Liver (tissue), 7 donors: ENCODE measurements at regions not wholly inside any gene's neighbourhood (a gene's known extent, or its start where the extent isn't known, plus 50 kb on each side); places are given as distances from the start of the nearest gene placed in this dataset.

ENCODE experiments used
- DNase-seq: peaks from one replicate; pipeline ENCODE4 v3.0.0-alpha.2; 2017; ENCODE audit warnings: low spot score
- H3K27ac ChIP-seq, 2 donors: one replicate each; pipeline ENCODE4 v1.7.0; 2013; ENCODE audit warnings: inconsistent platforms in 2 of 2, low read length in 2 of 2, control low read depth in 1 of 2, low read depth in 1 of 2, mild to moderate bottlenecking in 1 of 2
- H3K27me3 ChIP-seq, 4 donors: one replicate each; pipeline versions ENCODE4 v1.6.1 to v1.7.0; 2013; ENCODE audit warnings: low read length in 3 of 4, inconsistent platforms in 1 of 4, mild to moderate bottlenecking in 1 of 4, moderate library complexity in 1 of 4; ENCODE audit not compliant: control insufficient read depth in 4 of 4, insufficient read depth in 4 of 4
- H3K36me3 ChIP-seq, 4 donors: one replicate each; pipeline versions ENCODE4 v1.6.1 to v1.7.0; 2013; ENCODE audit warnings: low read length in 3 of 4, mild to moderate bottlenecking in 3 of 4, low read depth in 1 of 4, moderate library complexity in 1 of 4; ENCODE audit not compliant: control insufficient read depth in 4 of 4, insufficient read depth in 3 of 4
- H3K4me1 ChIP-seq, 4 donors: one replicate each; pipeline versions ENCODE4 v1.6.1 to v1.7.0; 2013; ENCODE audit warnings: low read length in 3 of 4, mild to moderate bottlenecking in 3 of 4, moderate library complexity in 1 of 4; ENCODE audit not compliant: control insufficient read depth in 4 of 4, insufficient read depth in 4 of 4
- H3K4me3 ChIP-seq, 3 donors: one replicate each; pipeline versions ENCODE4 v1.6.1 to v1.7.0; 2013; ENCODE audit warnings: low read length in 3 of 3, control low read depth in 1 of 3, low read depth in 1 of 3, mild to moderate bottlenecking in 1 of 3
- H3K9ac ChIP-seq, 2 donors: one replicate each; pipeline ENCODE4 v1.7.0; 2013; ENCODE audit warnings: low read length in 2 of 2, mild to moderate bottlenecking in 2 of 2, moderate library complexity in 2 of 2, control low read depth in 1 of 2, low read depth in 1 of 2
- H3K9me3 ChIP-seq, 4 donors: one replicate each; pipeline versions ENCODE4 v1.6.1 to v1.7.0; 2013; ENCODE audit warnings: low read length in 3 of 4; ENCODE audit not compliant: control insufficient read depth in 4 of 4
- ATF3 ChIP-seq: IDR thresholded peaks from 2 replicates; pipeline ENCODE4 v1.6.1; 2016; ENCODE audit warnings: antibody characterized with exemption
- EGR1 ChIP-seq, 2 donors: IDR thresholded peaks; 2 replicates each; pipeline ENCODE4 v1.6.1; 2016 to 2018; ENCODE audit warnings: antibody characterized with exemption in 2 of 2, low read depth in 2 of 2
- HNF4G ChIP-seq: IDR thresholded peaks from 2 replicates; pipeline ENCODE4 v1.6.1; 2016; ENCODE audit warnings: antibody characterized with exemption
- JUND ChIP-seq, 2 donors: IDR thresholded peaks; 2 replicates each; pipeline ENCODE4 v1.6.1; 2016; ENCODE audit warnings: antibody characterized with exemption in 2 of 2
- NR2F2 ChIP-seq: IDR thresholded peaks from 2 replicates; pipeline ENCODE4 v1.6.1; 2016; ENCODE audit warnings: antibody characterized with exemption
- REST ChIP-seq: IDR thresholded peaks from 2 replicates; pipeline ENCODE4 v1.6.1; 2016; ENCODE audit warnings: antibody characterized with exemption, mild to moderate bottlenecking
- RXRA ChIP-seq, 2 donors: IDR thresholded peaks; 2 replicates each; pipeline ENCODE4 v1.6.1; 2017 to 2018; ENCODE audit warnings: antibody characterized with exemption in 2 of 2, mild to moderate bottlenecking in 1 of 2
- SP1 ChIP-seq: IDR thresholded peaks from 2 replicates; pipeline ENCODE4 v1.6.1; 2018; ENCODE audit warnings: antibody characterized with exemption, mild to moderate bottlenecking
- TAF1 ChIP-seq: conservative IDR thresholded peaks from 2 replicates; pipeline ENCODE4 v1.6.1; 2016; ENCODE audit warnings: antibody characterized with exemption, mild to moderate bottlenecking
- ZBTB33 ChIP-seq: IDR thresholded peaks from 2 replicates; pipeline ENCODE4 v1.6.1; 2016; ENCODE audit warnings: antibody characterized with exemption
- WGBS: extraction: QIAGEN DNeasy Blood & Tissue Kit; methylation state at CpG from one replicate; pipeline ENCODE4 v1.1.7; 2013; 5-methylcytosine and 5-hydroxymethylcytosine counted together
- donor health status: healthy.
- donor health status: healthy.
- donor health status: healthy.
- donor health status: healthy.

- H3K27ac ChIP-seq: no peak overlapping the region
- no peak for DNase-seq
- H3K27me3 ChIP-seq: no peaks in the 10 kb centered on the region
- WGBS: 61% methylated on average over 8 of the region's 8 CpGs
- H3K36me3 ChIP-seq: no peaks in the 10 kb centered on the region
- no peak for TF ChIP-seq SP1
- no peak for TF ChIP-seq EGR1 (IDR thresholded peaks at IDR 0.05; ENCODE audit: low read depth in 2 of 2)
- TF ChIP-seq RXRA (IDR thresholded peaks at IDR 0.05): no peak
- no peak for TF ChIP-seq ZBTB33
- H3K9ac ChIP-seq: no peak overlapping the region
- no peaks in the 10 kb centered on the region for H3K4me1 ChIP-seq
- no peak overlapping the region for H3K4me3 ChIP-seq
- no peaks in the 10 kb centered on the region for H3K9me3 ChIP-seq
These were observed 284.1 kb upstream of the FOXG1 start for GRCh38 chr14:28482251-28483040.

- H3K9ac ChIP-seq: no peak overlapping the region
- DNase-seq: no peak
- no peaks in the 10 kb centered on the region for H3K27me3 ChIP-seq
- H3K4me3 ChIP-seq: no peak overlapping the region
- H3K9me3 ChIP-seq: no peaks in the 10 kb centered on the region
- no peak for TF ChIP-seq EGR1 (IDR thresholded peaks at IDR 0.05; ENCODE audit: low read depth in 2 of 2)
- no peak for TF ChIP-seq RXRA (IDR thresholded peaks at IDR 0.05)
- TF ChIP-seq REST: no peak
- no peak for TF ChIP-seq ATF3
- no peaks in the 10 kb centered on the region for H3K36me3 ChIP-seq
- no peak overlapping the region for H3K27ac ChIP-seq
- no peaks in the 10 kb centered on the region for H3K4me1 ChIP-seq
- WGBS: 87% methylated on average over 3 of the region's 3 CpGs
These were observed 283.1 kb upstream of the FOXG1 start for GRCh38 chr14:28483506-28483905.

GRCh38 chr14:28488684-28489083, 277.9 kb upstream of the FOXG1 start:
- TF ChIP-seq JUND (IDR thresholded peaks at IDR 0.05) (no peak), SP1 (no peak), HNF4G (no peak), EGR1 (IDR thresholded peaks at IDR 0.05; ENCODE audit: low read depth in 2 of 2) (no peak), NR2F2 (no peak), TAF1 (no peak)

More at GRCh38 chr14:28488684-28489083, 277.9 kb upstream of the FOXG1 start:
- Histone ChIP-seq H3K9me3 (no peaks in the 10 kb centered on the region), H3K4me1 (no peaks in the 10 kb centered on the region), H3K36me3 (no peaks in the 10 kb centered on the region), H3K4me3 (no peak overlapping the region), H3K27me3 (no peaks in the 10 kb centered on the region), H3K9ac (no peak overlapping the region), H3K27ac (no peak overlapping the region)
- DNase-seq: no peak
